ENCODE measurements at regions not wholly inside any gene's neighbourhood (a gene's known extent, or its start where the extent isn't known, plus 50 kb on each side); places are given as distances from the start of the nearest gene placed in this dataset.
"Not testable (repeated sequence)": the region's sequence is repeated elsewhere in the genome, so short reads cannot be mapped to it uniquely, and the experiment has no call there.

- DNase-seq (ENCODE audit: low spot score) = no peak
- FAIRE-seq = no peak
These were observed 540.3 kb upstream of the CCDC54 start for GRCh38 chr3:106836906-106837305.

GRCh38 chr3:106837616-106838015, 539.6 kb upstream of the CCDC54 start:
- FAIRE-seq (no peak), DNase-seq (ENCODE audit: low spot score) (no peak)

GRCh38 chr3:106839576-106840280, 537.5 kb upstream of the CCDC54 start:
- FAIRE-seq (no peak), DNase-seq (ENCODE audit: low spot score) (no peak)

GRCh38 chr3:106840319-106840718, 536.9 kb upstream of the CCDC54 start:
- DNase-seq (ENCODE audit: low spot score) (no peak), FAIRE-seq (no peak)

GRCh38 chr3:106842151-106842550, 535.1 kb upstream of the CCDC54 start:
- FAIRE-seq = no peak
- no peak for DNase-seq (ENCODE audit: low spot score)

GRCh38 chr3:106844638-106845037, 532.6 kb upstream of the CCDC54 start:
- DNase-seq (ENCODE audit: low spot score) (no peak), FAIRE-seq (no peak)

GRCh38 chr3:106848099-106848498, 529.1 kb upstream of the CCDC54 start:
- FAIRE-seq (no peak), DNase-seq (ENCODE audit: low spot score) (no peak)

GRCh38 chr3:106850437-106850836, 526.8 kb upstream of the CCDC54 start:
- no peak for FAIRE-seq
- no peak for DNase-seq (ENCODE audit: low spot score)

- DNase-seq (ENCODE audit: low spot score); FAIRE-seq: not testable (repeated sequence)
These were observed 518.9 kb upstream of the CCDC54 start for GRCh38 chr3:106858321-106858720.

- FAIRE-seq = no peak
- DNase-seq (ENCODE audit: low spot score) = no peak
These were observed 517.1 kb upstream of the CCDC54 start for GRCh38 chr3:106860182-106860581.

- no peak for DNase-seq (ENCODE audit: low spot score)
- FAIRE-seq = no peak
These were observed 515.2 kb upstream of the CCDC54 start for GRCh38 chr3:106862067-106862466.

GRCh38 chr3:106877627-106878026, 499.6 kb upstream of the CCDC54 start:
- DNase-seq (ENCODE audit: low spot score) (no peak), FAIRE-seq (no peak)

- DNase-seq (ENCODE audit: low spot score) (no peak), FAIRE-seq (no peak)
These were observed 497.0 kb upstream of the CCDC54 start for GRCh38 chr3:106880206-106880605.

- FAIRE-seq = no peak
These were observed 496.1 kb upstream of the CCDC54 start for GRCh38 chr3:106881186-106881585.

GRCh38 chr3:106882297-106882696, 494.9 kb upstream of the CCDC54 start:
- no peak for FAIRE-seq

More at GRCh38 chr3:106881186-106881585, 496.1 kb upstream of the CCDC54 start:
- DNase-seq (ENCODE audit: low spot score) = no peak

GRCh38 chr3:106906074-106906473, 471.2 kb upstream of the CCDC54 start:
- FAIRE-seq (no peak), DNase-seq (ENCODE audit: low spot score) (no peak)

More at GRCh38 chr3:106882297-106882696, 494.9 kb upstream of the CCDC54 start:
- no peak for DNase-seq (ENCODE audit: low spot score)

GRCh38 chr3:106908181-106908938, 468.9 kb upstream of the CCDC54 start:
- DNase-seq (ENCODE audit: low spot score) (no peak), FAIRE-seq (no peak)

- no peak for DNase-seq (ENCODE audit: low spot score)
- no peak for FAIRE-seq
These were observed 464.0 kb upstream of the CCDC54 start for GRCh38 chr3:106913111-106913698.

GRCh38 chr3:106913966-106914365, 463.3 kb upstream of the CCDC54 start:
- DNase-seq (ENCODE audit: low spot score) (no peak), FAIRE-seq (no peak)

GRCh38 chr3:106920609-106921008, 456.6 kb upstream of the CCDC54 start:
- FAIRE-seq = peak; percentile 28

GRCh38 chr3:106929081-106929480, 448.2 kb upstream of the CCDC54 start:
- no peak for DNase-seq (ENCODE audit: low spot score)
- no peak for FAIRE-seq

More at GRCh38 chr3:106920609-106921008, 456.6 kb upstream of the CCDC54 start:
- DNase-seq (ENCODE audit: low spot score) = no peak

- DNase-seq (ENCODE audit: low spot score) = no peak
These were observed 447.2 kb upstream of the CCDC54 start for GRCh38 chr3:106930086-106930485.

More at GRCh38 chr3:106930086-106930485, 447.2 kb upstream of the CCDC54 start:
- no peak for FAIRE-seq
